Medulla oblongata (tissue), 1 donor: ENCODE measurements at regions not wholly inside any gene's neighbourhood (a gene's known extent, or its start where the extent isn't known, plus 50 kb on each side); places are given as distances from the start of the nearest gene placed in this dataset.

ENCODE experiments used
- DNase-seq: peaks from one replicate; pipeline ENCODE4 v3.0.0-alpha.2; 2015; ENCODE audit errors: extremely low spot score

GRCh38 chr1:229964281-229964680 is 102.8 kb upstream of the GALNT2 start:
- DNase-seq = no peak

DNA sequence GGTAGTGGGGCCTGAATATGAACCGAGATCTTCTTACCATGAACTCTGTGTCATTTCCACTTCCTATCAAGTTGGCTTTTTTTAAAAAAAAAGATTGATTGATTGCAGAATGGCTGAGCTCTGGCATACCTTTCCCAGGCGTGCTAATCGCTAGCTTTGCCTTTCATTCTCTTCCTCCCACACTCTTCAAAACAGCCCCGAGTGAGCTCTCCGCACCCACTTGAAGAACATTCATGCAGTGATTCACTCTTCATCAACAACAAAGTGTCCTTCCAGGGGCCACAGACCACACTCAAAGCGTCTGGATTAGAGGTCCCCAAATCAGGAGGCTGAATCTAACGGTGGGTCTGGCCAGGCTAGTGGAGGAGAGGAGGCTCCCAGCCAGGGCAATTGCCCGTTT is 96.3 kb upstream of the GALNT2 start:
- no peak for DNase-seq

- no peak for DNase-seq
These were observed 95.9 kb upstream of the GALNT2 start for GRCh38 chr1:229971141-229971540.

- DNase-seq = no peak
These were observed 94.3 kb upstream of the GALNT2 start for GRCh38 chr1:229972600-229973296.

GRCh38 chr1:229973297-229973612 is 93.8 kb upstream of the GALNT2 start:
- DNase-seq = no peak

GRCh38 chr1:229975047-229975446 is 92.0 kb upstream of the GALNT2 start:
- no peak for DNase-seq

GRCh38 chr1:229980009-229980408 is 87.0 kb upstream of the GALNT2 start:
- DNase-seq = no peak

GRCh38 chr1:229981736-229982135 is 85.3 kb upstream of the GALNT2 start:
- peak; percentile 22 for DNase-seq

DNA sequence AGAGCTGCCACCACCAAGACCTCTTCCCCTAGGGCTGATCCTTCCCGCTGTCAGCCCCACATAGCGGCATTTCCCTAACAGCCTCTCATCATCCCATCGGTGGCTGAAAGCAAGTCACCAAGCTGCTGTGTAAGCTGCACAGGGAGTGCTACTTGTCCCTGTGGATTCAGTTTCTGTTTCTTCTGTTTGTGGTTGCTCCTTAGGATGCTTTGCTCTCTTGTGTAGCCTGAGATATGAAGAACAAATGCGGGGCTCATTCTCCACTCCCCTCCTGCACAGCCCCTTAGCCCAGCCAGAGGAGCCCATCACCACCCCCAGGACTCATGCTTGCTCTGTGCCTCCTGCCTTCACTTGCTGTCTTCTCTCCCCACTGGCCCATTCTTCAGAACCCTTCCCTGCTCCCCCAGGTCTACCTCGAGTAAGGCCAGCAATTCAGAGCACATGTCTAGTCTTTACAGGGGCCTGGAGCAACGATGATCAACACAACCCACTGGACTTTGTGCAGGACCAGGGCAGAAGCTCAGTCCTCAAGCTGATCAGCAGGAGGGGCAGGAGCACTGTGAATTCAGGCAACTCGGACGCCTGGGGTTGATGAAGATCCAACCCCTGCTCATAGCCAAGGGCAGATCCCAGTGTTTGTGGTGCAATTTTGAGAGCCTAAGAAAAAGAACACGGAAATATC is 82.6 kb upstream of the GALNT2 start:
- peak; percentile 32 for DNase-seq

GRCh38 chr1:229984992-229985612 is 81.9 kb upstream of the GALNT2 start:
- no peak for DNase-seq

- peak; percentile 62 for DNase-seq
These were observed 81.4 kb upstream of the GALNT2 start for GRCh38 chr1:229985613-229986010.

DNA sequence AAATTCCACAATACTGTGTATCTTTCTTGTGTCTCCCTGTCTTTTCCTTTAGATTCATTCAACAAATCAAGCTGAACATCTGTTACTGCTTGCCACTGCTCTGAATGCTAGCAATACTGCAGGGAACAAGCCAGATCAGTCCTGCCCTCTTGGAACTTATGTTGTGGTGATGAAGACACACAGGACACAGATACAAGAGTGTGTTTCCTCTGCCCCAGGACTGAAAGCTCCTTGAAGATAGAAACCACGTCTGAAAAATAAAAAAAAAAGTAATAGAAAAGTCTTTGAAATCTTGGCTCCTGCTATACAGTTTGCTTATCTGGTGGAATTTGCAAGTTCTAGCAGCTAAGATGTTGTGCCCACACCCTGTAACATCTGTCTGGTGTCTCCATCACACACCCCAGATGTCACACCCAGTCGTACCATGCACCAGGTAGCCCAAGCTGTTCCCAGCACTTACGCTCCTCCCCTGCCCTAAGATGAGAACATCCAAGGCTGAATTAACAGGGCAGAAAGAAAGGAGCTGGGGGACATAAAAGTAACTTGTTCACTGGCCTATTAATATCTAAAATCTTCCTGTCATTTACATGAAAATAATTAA is 80.2 kb upstream of the GALNT2 start:
- no peak for DNase-seq

- DNase-seq = no peak
These were observed 79.1 kb upstream of the GALNT2 start for GRCh38 chr1:229987953-229988352.

DNA sequence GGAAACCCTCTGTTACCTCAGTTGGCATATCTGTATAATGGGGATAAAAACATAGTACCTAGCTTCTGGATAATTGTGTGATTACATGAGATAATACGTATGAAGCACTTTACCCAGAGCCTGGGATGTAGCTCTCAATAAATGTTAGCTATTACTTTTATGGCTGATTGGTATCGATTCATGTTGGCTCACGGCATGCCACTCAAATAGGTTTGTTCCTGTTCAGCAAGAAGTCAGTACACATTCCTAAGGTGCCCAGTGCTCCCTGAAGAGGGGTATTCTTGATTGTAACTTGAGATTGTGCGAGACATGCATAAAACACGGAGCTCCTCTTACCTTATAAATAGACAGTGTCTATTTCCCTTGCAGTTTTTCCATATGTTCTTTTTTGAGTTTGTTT is 78.5 kb upstream of the GALNT2 start:
- no peak for DNase-seq

DNA sequence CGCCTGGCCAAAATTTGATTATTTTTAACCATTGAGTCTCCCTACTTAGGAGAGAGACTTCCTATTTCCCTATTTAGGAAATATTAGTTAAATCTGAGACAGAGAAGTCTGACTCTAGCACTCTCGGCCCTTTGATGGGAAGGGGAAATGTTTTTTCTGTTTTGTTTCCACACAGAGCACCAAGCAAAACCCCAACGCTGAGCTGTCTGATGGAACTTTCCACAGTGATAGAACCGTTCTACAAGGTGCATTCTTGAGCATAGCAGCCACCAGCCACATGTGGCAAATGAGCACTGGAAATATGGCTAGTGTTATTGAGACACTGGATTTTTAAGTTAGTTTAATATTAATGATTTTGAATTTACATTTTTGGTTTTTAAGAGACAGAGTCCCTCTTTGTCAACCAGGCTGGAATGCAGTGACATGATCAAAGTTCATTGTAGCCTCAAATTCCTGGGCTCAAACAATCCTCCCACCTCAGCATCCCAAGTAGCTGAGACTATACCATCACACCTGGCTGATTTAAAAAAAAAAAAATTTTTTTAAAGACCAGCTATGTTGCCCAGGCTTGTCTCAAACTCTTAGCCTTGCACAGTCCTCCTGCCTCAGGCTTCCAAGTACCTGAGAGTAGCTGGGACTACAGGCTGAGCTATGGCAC is 77.3 kb upstream of the GALNT2 start:
- DNase-seq = peak; percentile 63

DNA sequence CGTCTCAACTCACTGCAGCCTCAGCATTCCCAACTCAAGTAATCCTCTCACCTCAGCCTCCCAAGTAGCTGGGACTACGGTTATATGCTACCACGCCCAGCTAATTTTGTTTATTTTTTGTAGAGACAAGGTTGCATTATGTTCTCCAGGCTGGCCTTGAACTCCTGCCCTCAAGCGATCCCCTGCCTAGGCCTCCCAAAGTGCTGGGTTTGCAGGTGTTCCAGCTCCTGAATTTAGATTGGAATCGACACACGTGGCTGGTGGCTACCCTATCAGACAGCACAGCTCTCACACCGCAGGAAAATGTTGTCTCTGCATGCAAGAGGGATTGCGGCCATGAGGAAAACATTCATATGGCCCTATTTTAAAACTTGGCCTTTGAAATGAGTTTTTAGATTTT is 76.7 kb upstream of the GALNT2 start:
- no peak for DNase-seq

- peak; percentile 29 for DNase-seq
These were observed 75.9 kb upstream of the GALNT2 start for GRCh38 chr1:229991104-229991513.

DNA sequence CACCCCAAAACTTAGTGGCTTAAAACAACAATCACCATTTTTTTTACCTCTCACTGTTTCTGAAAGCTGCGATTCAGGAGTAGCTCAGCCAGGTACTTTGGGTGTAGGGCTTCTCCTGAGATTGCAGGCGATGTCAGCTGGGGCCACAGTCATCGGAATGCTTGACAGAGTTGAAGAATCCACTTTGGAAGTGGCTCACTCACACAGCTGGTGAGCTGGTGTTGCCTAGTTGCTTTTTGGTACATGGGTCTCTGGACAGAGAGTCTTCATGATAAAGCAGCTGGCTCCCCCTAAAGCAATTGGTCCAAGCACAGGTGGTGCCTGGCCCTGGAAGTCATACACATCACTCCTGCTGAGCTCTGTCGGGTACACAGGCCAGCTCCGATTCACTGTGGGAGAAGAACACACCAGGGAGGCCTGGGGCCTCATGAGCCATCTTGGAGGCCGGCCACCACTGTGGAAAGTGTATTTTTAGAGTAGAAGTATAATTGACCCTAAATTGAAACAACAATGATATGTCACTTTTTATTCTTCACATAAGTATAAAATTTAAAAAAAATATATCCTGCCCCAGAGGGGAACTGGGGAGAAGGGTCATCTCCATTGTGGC is 75.2 kb upstream of the GALNT2 start:
- DNase-seq = no peak

- DNase-seq = no peak
These were observed 74.0 kb upstream of the GALNT2 start for GRCh38 chr1:229993060-229993459.

GRCh38 chr1:229993894-229994293 is 73.1 kb upstream of the GALNT2 start:
- DNase-seq = no peak

GRCh38 chr1:229999004-229999670 is 67.9 kb upstream of the GALNT2 start:
- peak; percentile 74 for DNase-seq
